ENCODE measurements at regions not wholly inside any gene's neighbourhood (a gene's known extent, or its start where the extent isn't known, plus 50 kb on each side); places are given as distances from the start of the nearest gene placed in this dataset.

DNA sequence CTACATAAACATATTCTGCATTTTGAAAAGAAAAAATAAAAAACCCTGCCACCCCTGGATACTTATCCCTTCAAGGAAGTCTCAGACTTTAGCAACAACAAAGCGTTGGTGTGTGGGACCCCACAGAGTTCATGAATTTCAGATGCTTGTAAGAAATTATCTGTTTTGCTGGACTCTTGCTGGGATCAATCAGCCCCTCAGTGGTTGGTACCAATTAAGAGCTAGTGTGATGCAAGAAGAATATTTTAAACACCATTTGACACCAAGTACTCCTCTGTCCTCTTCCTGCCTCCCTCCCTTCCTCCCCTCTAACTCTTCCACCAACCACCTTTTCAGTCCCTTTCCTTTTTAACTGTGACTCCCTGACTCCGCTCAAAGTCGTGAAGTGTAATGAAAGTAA is 51.5 kb downstream of the SST start:
- no peak for DNase-seq

GRCh38 chr3:187617213-187617612 is 53.0 kb downstream of the SST start:
- no peak for DNase-seq

DNA sequence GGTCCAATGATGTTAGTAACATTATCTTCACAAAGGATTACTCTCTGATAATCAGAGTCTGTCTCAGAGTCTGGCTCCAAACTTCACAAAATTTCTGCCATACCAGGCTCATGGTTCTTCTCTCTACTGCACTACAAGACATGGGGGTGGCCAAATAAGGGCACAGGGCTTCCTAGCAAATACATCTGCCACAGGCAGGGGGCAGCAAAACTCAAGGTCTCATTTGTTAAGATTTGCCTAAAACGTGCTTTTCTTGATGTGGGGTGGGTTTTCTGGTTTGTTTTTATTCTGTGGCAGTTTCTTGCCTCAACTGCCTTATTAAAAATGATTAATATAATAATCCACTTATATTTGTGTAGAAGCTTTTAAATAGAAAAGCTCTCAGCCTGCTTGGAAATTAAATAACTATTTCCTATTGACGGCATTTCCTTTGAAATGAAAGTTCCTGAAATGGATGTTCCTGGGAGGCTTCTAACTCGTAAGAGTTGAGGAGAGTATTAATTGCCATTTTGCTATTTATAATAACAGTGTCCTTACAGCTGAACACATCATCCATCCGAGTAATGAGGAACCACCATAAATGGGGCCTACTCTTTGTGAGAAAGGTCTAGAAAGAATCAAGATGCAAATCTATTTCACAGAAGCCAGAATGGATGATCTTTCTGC is 53.8 kb downstream of the SST start:
- DNase-seq, result peak; percentile 24

- no peak for DNase-seq
These were observed 54.6 kb downstream of the SST start for GRCh38 chr3:187615630-187616029.

DNA sequence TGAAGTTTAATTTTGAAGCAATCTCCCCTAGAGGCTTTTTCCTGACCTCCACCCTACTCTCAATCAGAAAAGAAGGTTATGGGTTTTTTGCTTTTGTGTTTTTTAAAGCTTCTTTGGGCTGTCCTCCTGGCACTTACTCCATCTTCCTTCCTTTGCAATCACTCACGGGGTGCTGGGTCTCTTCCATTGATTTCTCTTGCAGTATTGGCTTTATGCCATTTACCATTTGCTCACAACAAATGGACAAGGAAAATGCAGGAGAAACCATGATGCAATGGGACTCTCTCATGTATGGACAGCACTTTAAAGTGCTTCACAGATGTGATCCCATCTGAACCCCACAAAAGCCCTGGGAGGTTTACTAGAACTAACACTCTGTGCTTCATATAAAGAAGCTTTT is 57.5 kb downstream of the SST start:
- DNase-seq, result no peak

DNA sequence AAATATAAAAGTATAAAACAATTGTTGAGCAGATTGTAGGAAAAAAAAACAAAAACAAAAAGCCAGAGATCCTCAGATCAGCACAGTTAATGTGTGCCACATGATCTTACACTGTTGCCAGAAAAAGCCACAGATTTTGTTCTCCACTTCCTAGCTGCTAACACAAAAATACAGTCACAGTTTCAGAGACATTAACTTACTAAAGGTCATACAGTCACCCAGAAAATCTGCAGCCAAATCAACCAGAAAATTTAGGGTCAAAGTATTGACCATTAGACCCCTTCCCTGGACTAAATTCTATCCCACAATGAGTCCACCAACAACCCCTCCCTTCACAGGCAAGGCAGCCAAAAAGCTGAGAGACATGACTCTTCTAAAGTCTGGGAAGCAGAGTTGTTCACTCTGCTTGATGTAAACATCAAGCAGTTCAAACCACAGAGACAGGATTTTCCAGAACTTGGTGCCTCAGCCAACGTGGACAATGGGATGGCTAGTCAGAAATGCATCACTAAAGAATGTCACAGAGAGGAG is 59.1 kb downstream of the SST start:
- no peak for DNase-seq

- DNase-seq, result no peak
These were observed 75.9 kb downstream of the SST start for GRCh38 chr3:187594272-187594671.

- no peak for DNase-seq
These were observed 76.7 kb downstream of the SST start for GRCh38 chr3:187593451-187593850.

DNA sequence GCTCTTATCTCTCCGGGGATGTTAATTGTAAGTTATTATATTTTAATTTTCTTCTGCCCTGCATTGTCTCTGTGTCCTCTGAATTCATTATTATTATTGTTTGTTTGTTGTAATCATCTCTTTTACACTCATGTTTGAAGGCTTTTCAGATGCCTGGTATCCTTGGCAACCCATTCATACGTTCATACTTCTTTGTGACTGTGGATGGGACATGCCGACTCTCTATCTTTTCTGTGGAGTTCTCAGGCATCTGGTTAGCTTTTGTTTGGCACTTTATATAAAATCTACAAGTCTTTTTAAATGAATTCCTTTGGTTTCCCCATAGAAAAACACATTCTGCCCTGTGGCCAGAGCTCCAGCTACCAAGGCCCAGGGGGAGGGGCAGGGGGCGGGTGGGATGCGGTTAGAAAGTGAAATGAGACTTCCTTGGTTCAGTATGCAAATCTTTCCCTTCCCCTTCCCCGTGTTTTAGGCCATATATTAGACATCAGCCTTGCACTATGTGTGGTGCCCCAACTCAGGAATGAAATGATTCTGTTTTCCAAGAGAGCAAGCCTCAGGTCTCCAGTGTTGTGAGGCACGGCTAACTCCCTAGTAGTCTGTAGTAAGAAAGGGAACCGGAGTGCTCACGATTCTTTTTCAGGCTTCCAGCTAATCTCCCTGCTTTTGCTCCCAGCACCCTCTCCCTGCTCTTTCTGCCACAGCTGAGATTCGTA is 79.2 kb downstream of the SST start:
- DNase-seq, result no peak

GRCh38 chr3:187587076-187587475 is 83.1 kb downstream of the SST start:
- DNase-seq, result no peak

DNA sequence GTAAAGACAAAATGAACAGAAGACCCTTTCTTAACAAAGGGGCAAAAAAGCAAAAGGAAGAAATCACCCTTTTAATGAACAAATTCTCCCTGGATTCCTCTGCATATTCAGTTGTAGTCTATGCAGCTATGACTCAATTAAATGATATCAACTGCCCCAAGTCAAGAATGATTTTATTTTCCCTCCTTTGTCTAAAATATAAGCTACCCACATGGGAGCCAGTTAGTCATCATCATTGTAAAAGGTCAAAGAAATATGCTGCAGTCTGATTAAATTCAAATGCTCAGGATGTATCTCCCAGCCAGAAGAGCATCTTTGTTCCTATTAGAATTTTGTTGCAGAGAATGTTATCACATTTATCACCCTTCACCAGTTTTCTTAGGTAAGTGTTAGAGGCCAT is 84.0 kb downstream of the SST start:
- no peak for DNase-seq

- no peak for DNase-seq
These were observed 97.8 kb downstream of the SST start for GRCh38 chr3:187572441-187572840.

GRCh38 chr3:187571701-187572100 is 98.5 kb downstream of the SST start:
- no peak for DNase-seq

GRCh38 chr3:187570776-187571175 is 99.4 kb downstream of the SST start:
- DNase-seq, result no peak

DNA sequence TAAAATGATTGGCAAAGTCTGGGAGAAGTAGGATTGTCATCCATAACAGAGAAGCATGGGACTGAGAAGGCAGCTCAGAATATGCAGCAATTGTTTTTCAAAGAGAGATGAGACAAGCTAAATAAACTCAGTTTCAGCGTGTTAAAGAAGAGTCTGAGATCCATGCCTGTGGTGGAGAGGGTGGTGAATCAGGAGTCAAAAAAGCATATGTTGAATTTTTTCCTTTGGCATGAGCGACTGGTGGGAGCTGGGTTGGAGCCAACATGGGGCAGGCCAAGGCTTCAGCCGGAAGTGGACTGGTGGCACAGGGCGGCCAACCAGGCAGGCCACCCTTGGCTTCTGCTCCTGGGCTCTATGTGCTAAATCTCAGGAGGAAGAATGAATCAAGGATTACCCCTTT is 102.0 kb downstream of the SST start:
- no peak for DNase-seq

DNA sequence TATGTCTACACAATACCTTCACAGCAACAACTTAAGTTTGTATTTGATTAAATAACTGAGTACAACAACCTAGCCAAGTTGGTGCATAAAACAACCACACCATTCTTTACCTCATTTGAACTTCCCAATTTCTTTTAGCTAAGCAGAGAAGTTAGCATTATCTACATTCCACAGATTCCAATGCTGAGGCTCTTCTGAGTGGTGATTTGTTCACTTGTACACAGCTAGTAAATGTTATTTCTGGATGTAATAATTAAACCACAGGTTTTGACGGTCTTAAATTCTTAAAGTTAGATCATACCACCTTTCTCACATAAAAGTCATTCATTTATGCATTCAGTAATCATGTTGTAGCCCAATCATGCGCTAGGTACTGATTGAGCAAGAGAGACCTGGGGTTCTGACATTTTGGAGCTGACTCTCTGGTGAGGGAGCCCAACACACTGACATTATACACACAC is 102.5 kb downstream of the SST start:
- no peak for DNase-seq

- DNase-seq, result no peak
These were observed 103.2 kb downstream of the SST start for GRCh38 chr3:187567021-187567420.

DNA sequence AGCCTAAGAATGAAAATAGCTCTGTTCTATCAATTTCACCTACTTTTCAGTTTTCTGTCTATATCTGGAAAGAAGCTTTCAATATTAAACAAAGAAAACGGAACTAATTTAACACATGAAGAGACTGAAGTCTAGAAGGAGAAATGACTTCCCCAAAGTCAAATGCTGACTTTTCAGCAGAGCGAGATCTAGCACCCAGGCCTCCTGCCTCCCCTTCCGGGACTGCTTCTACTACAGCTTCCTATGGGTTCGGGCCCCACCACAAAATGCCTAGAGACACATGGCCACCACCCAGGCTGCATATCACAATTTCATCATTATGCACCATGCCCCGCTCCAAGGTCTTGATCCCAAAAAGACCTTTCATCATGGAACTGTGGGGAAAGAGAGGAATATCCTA is 104.5 kb downstream of the SST start:
- DNase-seq, result no peak

- no peak for DNase-seq
These were observed 111.2 kb downstream of the SST start for GRCh38 chr3:187558990-187559389.

DNA sequence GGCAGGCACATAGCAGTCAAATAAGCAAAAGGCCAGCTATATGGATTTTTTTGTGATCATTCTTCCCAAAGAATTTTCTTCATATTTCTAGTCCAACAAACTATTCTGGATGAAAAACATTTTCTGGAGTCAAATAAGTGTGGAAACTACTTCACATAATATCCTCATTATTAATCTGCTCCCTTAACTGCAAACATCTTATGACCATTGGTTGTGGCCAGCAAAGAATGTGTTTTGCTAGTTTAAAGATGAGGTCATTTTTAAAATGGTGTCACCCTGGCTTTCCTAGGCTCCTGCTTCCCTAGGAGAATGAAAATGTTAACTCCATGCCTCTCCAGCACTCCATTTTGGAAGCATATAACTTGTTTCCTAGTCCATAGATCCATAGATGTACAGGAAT is 118.8 kb downstream of the SST start:
- DNase-seq, result no peak

GRCh38 chr3:187550446-187550845 is 119.7 kb downstream of the SST start:
- DNase-seq, result no peak

DNA sequence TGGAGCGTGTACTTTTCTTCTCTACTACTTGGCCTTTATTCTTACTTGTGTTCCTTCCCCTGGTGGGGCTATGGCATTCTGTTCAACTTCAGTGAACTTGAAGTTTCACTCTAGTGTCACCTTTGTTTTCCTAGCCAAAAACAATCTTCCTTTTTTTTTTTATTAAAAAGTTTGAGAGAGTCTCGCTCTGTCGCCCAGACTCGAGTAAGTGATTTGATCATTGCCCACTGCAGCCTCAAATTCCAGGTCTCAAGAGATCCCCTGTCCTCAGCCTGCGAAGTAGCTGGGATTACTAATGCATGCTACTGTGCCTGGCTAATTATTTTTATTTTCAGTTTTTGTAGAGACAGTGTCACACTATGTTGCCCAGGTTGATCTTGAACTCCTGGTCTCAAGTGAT is 124.8 kb downstream of the SST start:
- no peak for DNase-seq

DNA sequence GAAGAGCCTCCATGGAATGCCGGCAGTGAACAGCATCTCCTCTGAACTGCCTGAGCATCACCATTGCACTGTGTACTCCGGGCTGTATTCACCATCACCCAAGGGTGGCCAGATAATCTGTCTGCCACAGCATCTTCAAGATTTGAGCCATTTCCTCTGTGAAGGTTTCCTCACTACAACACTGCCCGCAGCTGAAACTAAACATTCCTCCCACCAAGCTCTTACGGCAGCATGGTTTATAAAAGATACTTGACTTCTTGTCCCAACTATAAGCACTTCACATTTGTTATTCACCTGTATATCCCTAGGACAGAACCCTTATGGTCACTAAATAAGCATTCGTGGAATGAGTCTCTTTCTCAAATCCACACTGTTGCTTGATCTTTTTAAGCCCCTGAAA is 125.9 kb downstream of the SST start:
- no peak for DNase-seq

DNA sequence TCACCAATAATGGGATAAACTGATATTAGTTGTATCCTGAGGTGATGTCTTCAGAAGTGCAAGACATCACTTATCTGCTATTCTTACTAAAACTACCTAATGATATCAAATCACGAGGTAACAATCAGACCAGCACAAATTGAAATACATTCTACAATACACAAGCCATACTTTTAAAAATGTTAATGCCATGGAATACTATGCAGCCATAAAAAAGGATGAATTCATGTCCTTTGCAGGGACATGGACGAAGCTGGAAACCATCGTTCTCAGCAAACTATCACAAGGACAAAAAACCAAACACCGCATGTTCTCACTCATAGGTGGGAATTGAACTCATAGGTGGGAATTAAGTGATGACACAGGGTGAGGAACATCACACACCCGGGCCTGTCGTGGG is 129.3 kb downstream of the SST start:
- no peak for DNase-seq

- no peak for DNase-seq
These were observed 134.0 kb downstream of the SST start for GRCh38 chr3:187536185-187536584.
